Stomach (tissue), 8 donors: ENCODE measurements at regions not wholly inside any gene's neighbourhood (a gene's known extent, or its start where the extent isn't known, plus 50 kb on each side); places are given as distances from the start of the nearest gene placed in this dataset.

Experiments used
- DNase-seq, 2 donors: peaks; one replicate each; pipeline versions ENCODE4 v3.0.0 to v3.0.0-alpha.2; 2013 to 2019
- H3K27ac ChIP-seq, 5 donors: fragments of 200-600 bp in 4 of 5; sonication (generic) in 4 of 5; one replicate each; pipeline ENCODE4 v1.5.1; 2013 to 2019; ENCODE audit warnings: mild to moderate bottlenecking in 1 of 5, moderate library complexity in 1 of 5
- H3K27me3 ChIP-seq, 3 donors: fragments of 200-600 bp; sonication (generic); one replicate each; pipeline ENCODE4 v1.5.1; 2017 to 2019; ENCODE audit warnings: mixed run types in 1 of 3
- H3K36me3 ChIP-seq, 4 donors: fragments of 200-600 bp; sonication (generic); 1 replicate in 3 of 4; 2 replicates in 1 of 4; pipeline ENCODE4 v1.5.1; 2016 to 2019
- H3K4me1 ChIP-seq, 4 donors: fragments of 200-600 bp; sonication (generic); one replicate each; pipeline ENCODE4 v1.5.1; 2016 to 2019
- H3K4me3 ChIP-seq, 4 donors: fragments of 200-600 bp; sonication (generic) in 3 of 4; one replicate each; pipeline ENCODE4 v1.5.1; 2016 to 2019; ENCODE audit warnings: mild to moderate bottlenecking in 1 of 4
- H3K9me3 ChIP-seq, 4 donors: fragments of 200-600 bp; sonication (generic); one replicate each; pipeline ENCODE4 v1.5.1; 2016 to 2019
- CTCF ChIP-seq, 7 experiments: fragments of 450-650 bp in 4 of 7; fragments of 200-600 bp in 3 of 7; sonication (generic) in 3 of 7; IDR thresholded peaks; one replicate each; pipeline ENCODE4 v1.5.1; 2016 to 2019; ENCODE audit warnings: antibody characterized with exemption in 7 of 7, control low read depth in 2 of 7, mild to moderate bottlenecking in 1 of 7
- EP300 ChIP-seq: sonication (generic); formaldehyde crosslinking; IDR thresholded peaks from one replicate; pipeline ENCODE4 v1.6.1; 2017; ENCODE audit warnings: antibody characterized with exemption
- POLR2A ChIP-seq, 4 donors: fragments of 450-650 bp; IDR thresholded peaks; one replicate each; pipeline ENCODE4 v1.6.1; 2016; ENCODE audit warnings: antibody characterized with exemption in 4 of 4, control low read depth in 2 of 4, mild to moderate bottlenecking in 1 of 4, moderate library complexity in 1 of 4
- POLR2AphosphoS5 ChIP-seq, 3 donors: sonication (generic); formaldehyde crosslinking; IDR thresholded peaks; one replicate each; pipeline ENCODE4 v1.6.1; 2016; ENCODE audit warnings: antibody characterized with exemption in 3 of 3
- WGBS, 5 donors: extraction: QIAGEN DNeasy Blood & Tissue Kit in 3 of 5; methylation state at CpG; one replicate each; pipeline versions ENCODE4 v1.1.5 to v1.1.7; 2013 to 2018; 5-methylcytosine and 5-hydroxymethylcytosine counted together
- intact Hi-C: fragments of 100-400 bp; cut with DNase I; formaldehyde crosslinking; loops from one replicate; pipeline ENCODE4 v1.15.1; 2023; ENCODE audit warnings: low total_unique reads
- donor health status: healthy with polysubstance abuse.
- donor health status: Bipolar disorder and iron deficiency.
- donor health status: healthy.

- Histone ChIP-seq H3K4me1 (no peaks in the 10 kb centered on the region), H3K36me3 (no peaks in the 10 kb centered on the region), H3K27me3 (no peaks in the 10 kb centered on the region), H3K9me3 (no peaks in the 10 kb centered on the region), H3K27ac (no peak overlapping the region), H3K4me3 (no peak overlapping the region)
- intact Hi-C loops = no loop called here
- TF ChIP-seq POLR2A (IDR thresholded peaks at IDR 0.05) = no peak
- TF ChIP-seq EP300 = no peak
- TF ChIP-seq POLR2AphosphoS5 (IDR thresholded peaks at IDR 0.05) = no peak
- TF ChIP-seq CTCF (IDR thresholded peaks at IDR 0.05) = no peak
- DNase-seq = no peak
- WGBS, 5 donors = 80 to 86% (median 82%) methylated on average over 3 of the region's 3 CpGs
Observed at GRCh38 chr9:116064970-116065369, 88.6 kb upstream of the PAPPA start.

- Histone ChIP-seq H3K4me1 (no peaks in the 10 kb centered on the region), H3K9me3 (no peaks in the 10 kb centered on the region), H3K36me3 (no peaks in the 10 kb centered on the region), H3K27me3 (no peaks in the 10 kb centered on the region), H3K27ac (no peak overlapping the region), H3K4me3 (no peak overlapping the region)
- TF ChIP-seq CTCF (IDR thresholded peaks at IDR 0.05) (no peak), EP300 (no peak), POLR2AphosphoS5 (IDR thresholded peaks at IDR 0.05) (no peak), POLR2A (IDR thresholded peaks at IDR 0.05) (no peak)
- intact Hi-C loops = no loop called here
- WGBS, 5 donors = 81 to 88% (median 83%) methylated on average over 3 of the region's 3 CpGs
- DNase-seq = no peak
Observed at GRCh38 chr9:116066221-116066620, 87.4 kb upstream of the PAPPA start.

- Histone ChIP-seq H3K27ac (no peak overlapping the region), H3K4me1 (no peaks in the 10 kb centered on the region), H3K27me3 (no peaks in the 10 kb centered on the region), H3K36me3 (no peaks in the 10 kb centered on the region), H3K9me3 (no peaks in the 10 kb centered on the region), H3K4me3 (no peak overlapping the region)
- 65 to 70% (median 68%) methylated on average over 3 of the region's 3 CpGs for WGBS, 5 donors
- intact Hi-C loops = no loop called here
- no peak for TF ChIP-seq EP300
- no peak for DNase-seq
Observed at GRCh38 chr9:116067566-116067965, 86.0 kb upstream of the PAPPA start.

GRCh38 chr9:116070256-116070914 is 83.2 kb upstream of the PAPPA start:
- no peak for TF ChIP-seq POLR2A (IDR thresholded peaks at IDR 0.05)
- TF ChIP-seq EP300 = no peak
- TF ChIP-seq CTCF (IDR thresholded peaks at IDR 0.05) = no peak
- TF ChIP-seq POLR2AphosphoS5 (IDR thresholded peaks at IDR 0.05) = no peak
- WGBS, 5 donors = 56 to 71% (median 66%) methylated on average over 4 of the region's 4 CpGs
- no peak overlapping the region for H3K27ac ChIP-seq
- H3K36me3 ChIP-seq = no peaks in the 10 kb centered on the region
- DNase-seq = no peak
- H3K4me3 ChIP-seq = no peak overlapping the region
- no peaks in the 10 kb centered on the region for H3K4me1 ChIP-seq
- H3K27me3 ChIP-seq = no peaks in the 10 kb centered on the region
- no peaks in the 10 kb centered on the region for H3K9me3 ChIP-seq
- intact Hi-C loops = no loop called here

- DNase-seq = no peak
- TF ChIP-seq POLR2AphosphoS5 (IDR thresholded peaks at IDR 0.05) = no peak
- TF ChIP-seq POLR2A (IDR thresholded peaks at IDR 0.05) = no peak
- TF ChIP-seq EP300 = no peak
- no peak for TF ChIP-seq CTCF (IDR thresholded peaks at IDR 0.05)
- intact Hi-C loops = no loop called here
- Histone ChIP-seq H3K4me3 (no peak overlapping the region), H3K27ac (no peak overlapping the region), H3K36me3 (no peaks in the 10 kb centered on the region), H3K9me3 (no peaks in the 10 kb centered on the region), H3K27me3 (no peaks in the 10 kb centered on the region), H3K4me1 (no peaks in the 10 kb centered on the region)
- 71 to 86% (median 81%) methylated on average over 2 of the region's 2 CpGs for WGBS, 5 donors
Observed at GRCh38 chr9:116072046-116072445, 81.5 kb upstream of the PAPPA start.
